ENCODE measurements at regions not wholly inside any gene's neighbourhood (a gene's known extent, or its start where the extent isn't known, plus 50 kb on each side); places are given as distances from the start of the nearest gene placed in this dataset.

GRCh38 chr7:106372595-106373318 lies 88.0 kb upstream of the NAMPT start:
- 65 to 79% (median 72%) methylated on average over 3 of the region's 3 CpGs for WGBS, 4 donors

GRCh38 chr7:106372126-106372525 lies 87.3 kb upstream of the NAMPT start:
- Histone ChIP-seq H3K36me3 (replicated peaks in 1 of 2) (no peaks in the 10 kb centered on the region), H3K4me1 (replicated peaks in 1 of 2) (no peaks in the 10 kb centered on the region), H3K9me3 (replicated peaks in 1 of 3) (no peaks in the 10 kb centered on the region), H3K27me3 (no peaks in the 10 kb centered on the region), H3K4me3 (no peak overlapping the region), H3K27ac (no peak overlapping the region)
- WGBS, 4 donors = 46 to 55% (median 48%) methylated on average over 2 of the region's 2 CpGs
- intact Hi-C loops (cut with DNase I) = no loop called here
- TF ChIP-seq POLR2A (IDR thresholded peaks at IDR 0.05) (no peak), CTCF (IDR thresholded peaks at IDR 0.05) (no peak)
- no peak for DNase-seq

More at GRCh38 chr7:106372595-106373318, 88.0 kb upstream of the NAMPT start:
- H3K4me1 ChIP-seq (replicated peaks in 1 of 2) = no peaks in the 10 kb centered on the region
- H3K4me3 ChIP-seq = no peak overlapping the region
- intact Hi-C loops (cut with DNase I) = no loop called here
- no peaks in the 10 kb centered on the region for H3K9me3 ChIP-seq (replicated peaks in 1 of 3)
- no peak overlapping the region for H3K27ac ChIP-seq
- TF ChIP-seq POLR2A (IDR thresholded peaks at IDR 0.05) = no peak
- no peak for TF ChIP-seq CTCF (IDR thresholded peaks at IDR 0.05)
- H3K27me3 ChIP-seq = no peaks in the 10 kb centered on the region
- H3K36me3 ChIP-seq (replicated peaks in 1 of 2) = no peaks in the 10 kb centered on the region
- DNase-seq = no peak

- intact Hi-C loops (cut with DNase I) = no loop called here
- Histone ChIP-seq H3K4me1 (replicated peaks in 1 of 2) (no peaks in the 10 kb centered on the region), H3K9me3 (replicated peaks in 1 of 3) (no peaks in the 10 kb centered on the region), H3K27me3 (no peaks in the 10 kb centered on the region), H3K36me3 (replicated peaks in 1 of 2) (no peaks in the 10 kb centered on the region), H3K27ac (no peak overlapping the region), H3K4me3 (no peak overlapping the region)
- WGBS, 4 donors = 67 to 80% (median 77%) methylated on average over 3 to 4 of the region's 4 CpGs
- TF ChIP-seq POLR2A (IDR thresholded peaks at IDR 0.05) = no peak
- TF ChIP-seq CTCF (IDR thresholded peaks at IDR 0.05) = no peak
- DNase-seq = peak; percentile 34 to 73 (median 43)
These were observed 86.8 kb upstream of the NAMPT start for GRCh38 chr7:106371629-106372028.

- no peaks in the 10 kb centered on the region for H3K36me3 ChIP-seq (replicated peaks in 1 of 2)
- WGBS, 4 donors = 88 to 94% (median 92%) methylated on average over 10 of the region's 10 CpGs
- DNase-seq = no peak
- H3K27me3 ChIP-seq = no peaks in the 10 kb centered on the region
- no peak overlapping the region for H3K4me3 ChIP-seq
- TF ChIP-seq POLR2A (IDR thresholded peaks at IDR 0.05) (no peak), CTCF (IDR thresholded peaks at IDR 0.05) (no peak)
- no peaks in the 10 kb centered on the region for H3K4me1 ChIP-seq (replicated peaks in 1 of 2)
- intact Hi-C loops (cut with DNase I) = no loop called here
- no peaks in the 10 kb centered on the region for H3K9me3 ChIP-seq (replicated peaks in 1 of 3)
- H3K27ac ChIP-seq = no peak overlapping the region
These were observed 85.8 kb upstream of the NAMPT start for GRCh38 chr7:106370542-106370941.
